AG04450 (cell line): ENCODE measurements at regions not wholly inside any gene's neighbourhood (a gene's known extent, or its start where the extent isn't known, plus 50 kb on each side); places are given as distances from the start of the nearest gene placed in this dataset.
A peak's percentile ranks its signal among the peaks of the same experiment; 100 is the strongest.
"Not testable (repeated sequence)": the region's sequence is repeated elsewhere in the genome, so short reads cannot be mapped to it uniquely, and the experiment has no call there.

Experiments used
- CTCF ChIA-PET: fragments of 300-600, 350-600 bp; formaldehyde crosslinking; extraction: SDS; loops from one replicate; lab custom pipeline; 2022; ENCODE audit warnings: antibody characterized with exemption, inconsistent platforms; lab: Charles Lee
- POLR2A ChIA-PET: fragments of 350-600 bp; formaldehyde crosslinking; extraction: SDS; loops from one replicate; lab custom pipeline; 2021; ENCODE audit warnings: antibody characterized with exemption, inconsistent platforms; lab: Yijun Ruan, JAX
- DNase-seq: peaks from one replicate; pipeline ENCODE4 v3.0.0-alpha.2; 2011; ENCODE audit warnings: low read depth, low spot score
- H3K27ac ChIP-seq: one replicate; pipeline ENCODE4 v1.5.1; 2012; ENCODE audit warnings: low read depth, low read length, control low read depth
- H3K27me3 ChIP-seq: one replicate; pipeline ENCODE4 v1.6.0; 2012; ENCODE audit warnings: low read length; ENCODE audit not compliant: control insufficient read depth, insufficient read depth
- H3K4me3 ChIP-seq: 2 replicates; pipeline ENCODE4 v1.5.1; 2011; ENCODE audit warnings: mild to moderate bottlenecking, low read depth, low read length, control low read depth
- H3K9me3 ChIP-seq: 2 replicates; pipeline ENCODE4 v1.5.1; 2012; ENCODE audit warnings: low read length; ENCODE audit not compliant: control insufficient read depth, insufficient read depth
- CTCF ChIP-seq: IDR thresholded peaks from 2 replicates; pipeline ENCODE4 v1.5.1; 2011; ENCODE audit warnings: low read depth, low read length, control low read depth, inconsistent platforms

GRCh38 chr5:115453391-115454095 lies 91.0 kb downstream of the FEM1C start:
- no peak for DNase-seq
- no peak overlapping the region for H3K4me3 ChIP-seq
- POLR2A ChIA-PET: no interaction called here
- no peaks in the 10 kb centered on the region for H3K9me3 ChIP-seq
- no peak overlapping the region for H3K27ac ChIP-seq
- no peak for TF ChIP-seq CTCF
- CTCF ChIA-PET: interaction anchor here (0.6 kb wide), 1 partner anchor 835 kb away, joined by 6 read pairs; no protein-coding TSS in a partner anchor
- no peaks in the 10 kb centered on the region for H3K27me3 ChIP-seq

- no peak for TF ChIP-seq CTCF
- no peak for DNase-seq
- H3K9me3 ChIP-seq: no peaks in the 10 kb centered on the region
- CTCF ChIA-PET: interaction anchor here (0.8 to 1.0 kb wide), 2 partner anchors 19 to 121 kb away, joined by 3 to 4 read pairs; no protein-coding TSS in a partner anchor
- H3K27ac ChIP-seq: no peak overlapping the region
- POLR2A ChIA-PET: no interaction called here
- no peaks in the 10 kb centered on the region for H3K27me3 ChIP-seq
- no peak overlapping the region for H3K4me3 ChIP-seq
Observed at GRCh38 chr5:115452536-115453235, 91.9 kb downstream of the FEM1C start.

DNA sequence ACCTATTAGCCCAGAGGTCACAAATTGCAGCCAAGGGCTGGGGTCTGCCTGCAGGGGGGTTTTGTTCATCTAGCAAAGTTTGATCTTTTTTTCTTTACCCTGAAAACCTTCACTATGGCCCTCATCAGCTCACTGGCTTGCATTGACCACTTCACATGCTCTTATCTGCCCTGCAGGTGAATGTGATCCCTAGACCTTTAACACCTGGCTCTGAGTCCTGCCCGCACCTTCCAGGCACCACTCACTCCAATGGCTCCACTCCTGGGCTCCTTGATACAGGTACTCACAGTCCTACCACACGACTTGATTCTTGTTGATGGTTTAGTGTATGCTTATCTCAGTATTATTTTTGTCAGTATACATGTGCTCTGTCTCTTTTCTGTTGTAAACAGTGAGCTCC lies 92.5 kb downstream of the FEM1C start:
- no peak for TF ChIP-seq CTCF
- DNase-seq: no peak
- POLR2A ChIA-PET: no interaction called here
- Histone ChIP-seq H3K27ac (no peak overlapping the region), H3K27me3 (no peaks in the 10 kb centered on the region), H3K4me3 (no peak overlapping the region), H3K9me3 (no peaks in the 10 kb centered on the region)
- CTCF ChIA-PET: interaction anchor here (0.8 to 1.0 kb wide), 2 partner anchors 20 to 122 kb away, joined by 3 to 4 read pairs; no protein-coding TSS in a partner anchor

DNA sequence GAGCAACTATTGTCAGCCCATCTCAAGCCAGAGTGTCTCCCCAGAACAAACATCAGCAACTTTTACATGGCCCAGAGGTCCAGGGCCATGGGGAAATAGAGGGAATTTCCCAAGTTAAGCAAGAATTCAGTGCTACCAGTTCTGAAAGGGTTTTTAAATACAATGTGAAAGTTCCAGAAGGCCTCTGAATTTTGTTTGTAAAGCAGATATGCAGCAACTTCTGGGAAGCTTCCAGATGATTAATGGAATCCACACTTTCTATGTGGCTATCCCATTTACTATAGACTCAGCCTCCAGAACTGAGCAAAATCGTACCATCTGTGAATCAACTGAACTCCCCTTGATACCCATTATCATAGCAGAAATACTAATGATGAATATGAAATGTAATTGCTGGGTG lies 93.8 kb downstream of the FEM1C start:
- H3K4me3 ChIP-seq: no peak overlapping the region
- peak; percentile 68 for DNase-seq
- no peak for TF ChIP-seq CTCF
- POLR2A ChIA-PET: interaction anchor here (0.6 kb wide), 1 partner anchor 186 kb away, joined by 3 read pairs; no protein-coding TSS in a partner anchor
- CTCF ChIA-PET: no interaction called here
- no peaks in the 10 kb centered on the region for H3K9me3 ChIP-seq
- no peaks in the 10 kb centered on the region for H3K27me3 ChIP-seq
- peak overlapping the region; percentile 63 for H3K27ac ChIP-seq

DNA sequence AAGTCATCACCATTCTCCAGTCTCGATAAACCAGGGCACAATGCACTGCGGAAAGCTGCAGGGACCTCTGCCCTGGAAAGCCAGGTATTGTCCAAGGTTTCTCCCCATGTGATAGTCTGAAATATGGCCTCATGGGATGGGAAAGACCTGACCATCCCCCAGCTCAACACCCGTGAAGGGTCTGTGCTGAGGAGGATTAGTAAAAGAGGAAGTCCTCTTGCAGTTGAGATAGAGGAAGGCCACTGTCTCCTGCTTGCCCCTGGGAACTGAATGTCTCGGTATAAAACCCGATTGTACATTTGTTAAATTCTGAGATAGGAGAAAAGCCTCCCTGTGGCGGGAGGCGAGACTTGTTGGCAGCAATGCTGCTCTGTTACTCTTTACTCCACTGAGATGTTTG lies 95.9 kb downstream of the FEM1C start:
- H3K4me3 ChIP-seq, H3K9me3 ChIP-seq, H3K27me3 ChIP-seq, H3K27ac ChIP-seq, DNase-seq, POLR2A ChIA-PET, CTCF ChIA-PET: not testable (repeated sequence)
